Retinal pigment epithelial cell (primary cell): ENCODE measurements at regions not wholly inside any gene's neighbourhood (a gene's known extent, or its start where the extent isn't known, plus 50 kb on each side); places are given as distances from the start of the nearest gene placed in this dataset.

Experiments used
- DNase-seq: peaks from one replicate; pipeline ENCODE4 v3.0.0-alpha.2; 2010; ENCODE audit warnings: low read depth
- H3K4me3 ChIP-seq: 2 replicates; pipeline ENCODE4 v1.5.1; 2011; ENCODE audit warnings: mild to moderate bottlenecking, low read length, control low read depth, moderate library complexity
- TF ChIP-seq, protein P1 (sequence below): conservative IDR thresholded peaks from 2 replicates; pipeline ENCODE4 v1.5.1; 2011; ENCODE audit warnings: low read depth, low read length, control low read depth, inconsistent platforms

DNA sequence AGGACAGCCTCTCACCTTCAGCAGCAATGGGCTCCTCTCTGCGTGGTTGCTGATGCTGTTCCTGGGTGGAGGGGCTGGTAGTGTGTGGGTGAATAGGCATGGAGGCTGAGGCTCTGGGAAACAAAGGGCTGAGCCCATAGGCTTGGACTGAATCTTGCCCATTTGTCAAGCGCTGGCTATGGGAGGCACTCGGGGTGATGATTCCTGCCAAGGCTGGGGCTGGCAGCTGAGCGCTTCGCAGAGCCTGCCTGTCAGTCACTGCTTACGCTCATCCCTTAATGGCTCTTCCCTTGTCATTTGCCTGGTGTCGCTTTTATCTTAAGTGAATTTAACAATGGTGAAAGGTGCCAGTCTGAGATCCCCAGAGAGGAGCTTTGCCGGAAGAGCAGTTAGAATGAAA lies 353.3 kb downstream of the PBX1 start:
- H3K4me3 ChIP-seq: no peak overlapping the region
- TF ChIP-seq, protein P1, sequence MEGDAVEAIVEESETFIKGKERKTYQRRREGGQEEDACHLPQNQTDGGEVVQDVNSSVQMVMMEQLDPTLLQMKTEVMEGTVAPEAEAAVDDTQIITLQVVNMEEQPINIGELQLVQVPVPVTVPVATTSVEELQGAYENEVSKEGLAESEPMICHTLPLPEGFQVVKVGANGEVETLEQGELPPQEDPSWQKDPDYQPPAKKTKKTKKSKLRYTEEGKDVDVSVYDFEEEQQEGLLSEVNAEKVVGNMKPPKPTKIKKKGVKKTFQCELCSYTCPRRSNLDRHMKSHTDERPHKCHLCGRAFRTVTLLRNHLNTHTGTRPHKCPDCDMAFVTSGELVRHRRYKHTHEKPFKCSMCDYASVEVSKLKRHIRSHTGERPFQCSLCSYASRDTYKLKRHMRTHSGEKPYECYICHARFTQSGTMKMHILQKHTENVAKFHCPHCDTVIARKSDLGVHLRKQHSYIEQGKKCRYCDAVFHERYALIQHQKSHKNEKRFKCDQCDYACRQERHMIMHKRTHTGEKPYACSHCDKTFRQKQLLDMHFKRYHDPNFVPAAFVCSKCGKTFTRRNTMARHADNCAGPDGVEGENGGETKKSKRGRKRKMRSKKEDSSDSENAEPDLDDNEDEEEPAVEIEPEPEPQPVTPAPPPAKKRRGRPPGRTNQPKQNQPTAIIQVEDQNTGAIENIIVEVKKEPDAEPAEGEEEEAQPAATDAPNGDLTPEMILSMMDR: no peak
- DNase-seq: no peak

DNA sequence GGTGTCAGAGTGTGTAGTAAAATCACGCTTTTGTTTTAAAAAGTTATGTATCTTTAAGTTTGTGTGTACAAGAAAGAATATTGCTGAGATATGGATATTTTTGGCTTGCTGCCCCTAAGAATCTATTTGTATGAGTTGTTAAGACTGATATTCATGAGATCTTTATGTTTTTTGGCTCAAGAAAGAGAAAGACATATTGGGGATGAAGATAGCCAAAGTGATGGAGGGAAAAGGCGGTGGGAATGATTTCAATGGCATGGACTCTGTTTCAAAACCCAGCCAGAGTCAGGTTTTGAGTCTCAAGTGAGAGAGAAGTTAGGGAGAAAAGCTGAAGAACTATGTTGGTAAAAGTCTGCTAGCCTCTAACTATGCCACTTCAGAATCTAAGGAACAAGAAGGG lies 351.7 kb downstream of the PBX1 start:
- H3K4me3 ChIP-seq: no peak overlapping the region
- TF ChIP-seq, protein P1: no peak
- DNase-seq: no peak

DNA sequence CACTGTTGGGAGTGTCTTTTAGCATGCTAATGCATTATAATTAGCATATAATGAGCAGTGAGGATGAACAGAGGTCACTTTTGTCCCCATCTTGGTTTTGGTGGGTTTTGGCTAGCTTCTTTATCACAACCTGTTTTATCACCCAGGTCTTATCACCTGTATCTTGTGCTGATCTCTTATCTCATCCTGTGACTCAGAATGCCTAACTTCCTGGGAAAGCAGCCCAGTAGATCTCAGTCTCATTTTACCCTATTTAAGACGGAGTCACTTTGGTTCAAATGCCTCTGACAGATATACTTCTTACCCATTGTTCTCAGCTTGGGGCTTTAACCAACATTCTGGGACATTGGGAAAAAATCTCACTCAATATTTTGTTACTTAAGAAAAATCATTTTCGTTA lies 348.7 kb downstream of the PBX1 start:
- H3K4me3 ChIP-seq: no peak overlapping the region
- DNase-seq: no peak
- TF ChIP-seq, protein P1: no peak

DNA sequence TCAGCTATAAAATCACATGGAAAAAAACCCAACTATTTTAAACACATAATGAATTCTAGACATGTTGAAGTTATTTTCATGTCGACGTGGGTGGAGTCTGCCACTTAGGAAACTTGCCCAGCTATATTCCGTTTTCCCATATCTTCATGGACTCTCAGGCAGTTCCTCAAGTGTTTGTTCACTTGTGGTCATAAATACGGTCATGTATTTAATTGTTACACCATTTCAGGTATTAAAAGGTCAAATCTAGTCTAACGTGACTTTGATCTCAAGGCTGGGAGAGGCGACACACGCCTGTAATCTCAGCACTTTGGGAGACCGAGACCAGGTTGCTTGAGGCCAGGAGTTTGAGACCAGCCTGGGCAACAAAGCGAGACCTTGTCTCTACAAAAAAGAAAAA lies 346.9 kb downstream of the PBX1 start:
- no peak for DNase-seq
- TF ChIP-seq, protein P1: no peak
- H3K4me3 ChIP-seq: no peak overlapping the region

DNA sequence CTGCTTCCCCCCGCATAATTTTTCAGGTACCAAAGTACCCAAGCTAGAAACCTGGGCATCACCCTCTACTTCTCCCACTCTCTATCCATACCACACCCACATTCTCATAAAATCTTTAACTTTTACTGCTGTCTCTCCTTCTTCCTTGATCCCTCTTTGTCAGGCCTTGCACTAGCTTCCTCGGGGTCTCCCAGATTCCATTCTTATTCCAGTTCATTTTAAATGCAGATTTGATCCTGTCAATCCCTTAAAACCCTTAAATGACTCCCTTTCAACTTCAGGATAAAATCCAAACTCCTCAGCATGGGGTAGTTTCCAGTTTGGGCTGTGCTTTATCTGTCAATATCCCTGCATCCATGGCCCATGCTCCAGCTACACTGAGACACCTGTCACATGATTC lies 343.5 kb downstream of the PBX1 start:
- no peak for DNase-seq
- no peak overlapping the region for H3K4me3 ChIP-seq
- TF ChIP-seq, protein P1: no peak
